IPS-NIHi7 (cell line): ENCODE measurements at regions not wholly inside any gene's neighbourhood (a gene's known extent, or its start where the extent isn't known, plus 50 kb on each side); places are given as distances from the start of the nearest gene placed in this dataset.

ENCODE experiments used
- DNase-seq: peaks from one replicate; pipeline ENCODE4 v3.0.0; 2012; ENCODE audit warnings: mixed read lengths; ENCODE audit errors: extremely low spot score

DNA sequence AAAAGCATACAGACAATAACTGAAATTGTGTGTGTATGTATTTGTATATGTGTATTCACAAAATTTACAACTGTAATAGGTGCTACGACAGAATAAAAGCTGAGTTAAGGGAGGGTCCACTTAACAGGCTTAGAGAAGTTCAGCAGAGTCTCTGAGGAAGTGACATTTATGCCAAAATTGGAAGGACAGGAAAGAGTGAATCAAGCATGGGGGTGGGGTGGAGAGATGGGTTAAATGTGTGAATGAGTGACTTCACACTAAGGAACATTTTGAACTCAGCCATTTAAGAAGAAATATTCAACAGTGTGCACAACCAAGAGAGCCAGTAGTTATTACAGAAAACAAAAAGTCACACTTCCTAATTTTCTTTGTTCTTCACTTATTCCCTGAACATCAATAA lies 53.8 kb upstream of the RGS1 start:
- no peak for DNase-seq

DNA sequence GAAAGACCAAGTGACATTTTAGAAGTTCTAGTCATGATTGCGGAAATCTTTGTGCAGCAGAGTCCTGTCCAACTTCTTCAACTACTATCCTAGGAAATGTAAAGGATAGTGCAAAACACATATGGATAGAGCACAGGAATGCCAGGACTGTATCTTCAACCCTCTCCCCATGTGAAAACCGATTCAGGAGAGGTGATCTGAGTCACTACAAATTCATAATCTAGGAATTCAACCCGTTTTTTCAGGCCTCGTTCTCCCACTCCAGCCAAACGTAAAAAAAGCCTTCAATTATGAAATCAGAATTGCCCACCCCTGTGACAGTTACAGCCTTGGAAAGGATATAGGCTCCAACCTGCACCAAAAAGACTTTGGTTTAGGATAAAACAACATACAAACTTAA lies 52.9 kb upstream of the RGS1 start:
- no peak for DNase-seq

DNA sequence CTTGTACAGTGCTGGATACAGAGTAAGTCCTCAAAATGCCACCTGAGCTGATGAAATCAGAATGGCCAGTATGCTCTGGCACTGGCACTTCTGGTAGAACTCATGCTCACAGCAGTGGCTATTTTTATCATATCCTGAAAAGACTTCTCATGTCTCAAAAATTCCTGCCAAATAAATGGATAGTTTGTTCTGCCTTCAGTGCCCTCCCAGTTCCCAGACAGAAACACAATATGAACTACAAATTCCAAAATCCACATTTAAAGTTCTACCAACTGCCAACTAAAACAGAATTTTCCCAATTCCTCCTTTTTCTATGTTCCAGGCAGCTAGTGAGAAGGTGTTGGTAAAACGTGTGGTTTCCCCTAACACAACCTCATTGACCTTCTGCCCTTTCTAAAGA lies 51.4 kb upstream of the RGS1 start:
- DNase-seq, result no peak
